ENCODE measurements at regions not wholly inside any gene's neighbourhood (a gene's known extent, or its start where the extent isn't known, plus 50 kb on each side); places are given as distances from the start of the nearest gene placed in this dataset.
"Not testable (repeated sequence)": the region's sequence is repeated elsewhere in the genome, so short reads cannot be mapped to it uniquely, and the experiment has no call there.

DNA sequence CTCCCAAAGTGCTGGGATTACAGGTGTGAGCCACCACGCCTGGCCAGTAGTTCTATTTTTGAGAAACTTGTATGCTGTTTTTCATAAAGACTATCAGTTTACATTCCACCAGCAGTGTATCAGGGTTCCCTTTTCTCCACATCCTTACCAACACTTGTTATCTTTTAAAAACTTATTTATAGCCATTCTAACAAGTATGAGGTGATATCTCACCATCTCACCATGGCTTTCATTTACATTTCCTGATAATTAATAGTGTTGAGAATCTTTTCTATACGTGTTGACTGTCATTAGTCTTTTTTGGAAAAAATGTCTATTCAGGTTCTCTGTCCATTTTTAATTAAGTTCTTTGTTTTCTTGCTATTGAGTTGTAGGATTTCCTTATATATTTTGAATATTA, 416.1 kb downstream of the NEBL start:
- Histone ChIP-seq H4K20me1 (ENCODE audit: control insufficient read depth, extremely low read depth, insufficient read depth, low read length) (no peaks in the 10 kb centered on the region), H3K27ac (ENCODE audit: control insufficient read depth, insufficient read depth, low read length) (no peak overlapping the region), H3K36me3 (ENCODE audit: control insufficient read depth in 2 of 2, extremely low read depth in 1 of 2, insufficient read depth in 2 of 2, low read length in 2 of 2) (no peaks in the 10 kb centered on the region), H3K4me2 (ENCODE audit: control insufficient read depth, extremely low read depth, insufficient read depth, low read depth, low read length) (no peak overlapping the region), H3K9ac (ENCODE audit: control insufficient read depth, extremely low read depth, insufficient read depth, low read length) (no peak overlapping the region), H3K27me3 (ENCODE audit: control insufficient read depth, extremely low read depth, insufficient read depth, low read length) (no peaks in the 10 kb centered on the region), H3K4me1 (ENCODE audit: control insufficient read depth, extremely low read depth, insufficient read depth, low read length) (no peaks in the 10 kb centered on the region), H3K9me3 (ENCODE audit: control insufficient read depth, low read depth, low read length) (no peaks in the 10 kb centered on the region), H3K4me3 (ENCODE audit: control insufficient read depth in 2 of 3, extremely low read depth in 1 of 3, insufficient read depth in 2 of 3, low read depth in 1 of 3, low read length in 3 of 3) (no peak overlapping the region), H3K9me1 (ENCODE audit: control insufficient read depth, extremely low read depth, insufficient read depth, low read length) (no peaks in the 10 kb centered on the region), H2AFZ (ENCODE audit: control insufficient read depth, low read length) (no peak overlapping the region), H3K79me2 (ENCODE audit: control insufficient read depth, insufficient read depth, low read length) (no peaks in the 10 kb centered on the region)
- no peak for FAIRE-seq
- dilution Hi-C loops (cut with MboI; ENCODE audit: extremely low pct_ligation_motif_present, low sequenced_read_pairs): no loop called here
- no peak for DNase-seq (ENCODE audit: low read depth, low spot score)
- TF ChIP-seq EZH2 (IDR thresholded peaks at IDR 0.05; ENCODE audit: low read length): no peak
- TF ChIP-seq, protein P1, sequence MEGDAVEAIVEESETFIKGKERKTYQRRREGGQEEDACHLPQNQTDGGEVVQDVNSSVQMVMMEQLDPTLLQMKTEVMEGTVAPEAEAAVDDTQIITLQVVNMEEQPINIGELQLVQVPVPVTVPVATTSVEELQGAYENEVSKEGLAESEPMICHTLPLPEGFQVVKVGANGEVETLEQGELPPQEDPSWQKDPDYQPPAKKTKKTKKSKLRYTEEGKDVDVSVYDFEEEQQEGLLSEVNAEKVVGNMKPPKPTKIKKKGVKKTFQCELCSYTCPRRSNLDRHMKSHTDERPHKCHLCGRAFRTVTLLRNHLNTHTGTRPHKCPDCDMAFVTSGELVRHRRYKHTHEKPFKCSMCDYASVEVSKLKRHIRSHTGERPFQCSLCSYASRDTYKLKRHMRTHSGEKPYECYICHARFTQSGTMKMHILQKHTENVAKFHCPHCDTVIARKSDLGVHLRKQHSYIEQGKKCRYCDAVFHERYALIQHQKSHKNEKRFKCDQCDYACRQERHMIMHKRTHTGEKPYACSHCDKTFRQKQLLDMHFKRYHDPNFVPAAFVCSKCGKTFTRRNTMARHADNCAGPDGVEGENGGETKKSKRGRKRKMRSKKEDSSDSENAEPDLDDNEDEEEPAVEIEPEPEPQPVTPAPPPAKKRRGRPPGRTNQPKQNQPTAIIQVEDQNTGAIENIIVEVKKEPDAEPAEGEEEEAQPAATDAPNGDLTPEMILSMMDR (optimal IDR thresholded peaks at IDR 0.05 in 1 of 3, IDR thresholded peaks at IDR 0.05 in 1 of 3, conservative IDR thresholded peaks at IDR 0.05 in 1 of 3; ENCODE audit: extremely low read depth in 1 of 3, insufficient read depth in 2 of 3, low read length in 3 of 3): no peak

DNA sequence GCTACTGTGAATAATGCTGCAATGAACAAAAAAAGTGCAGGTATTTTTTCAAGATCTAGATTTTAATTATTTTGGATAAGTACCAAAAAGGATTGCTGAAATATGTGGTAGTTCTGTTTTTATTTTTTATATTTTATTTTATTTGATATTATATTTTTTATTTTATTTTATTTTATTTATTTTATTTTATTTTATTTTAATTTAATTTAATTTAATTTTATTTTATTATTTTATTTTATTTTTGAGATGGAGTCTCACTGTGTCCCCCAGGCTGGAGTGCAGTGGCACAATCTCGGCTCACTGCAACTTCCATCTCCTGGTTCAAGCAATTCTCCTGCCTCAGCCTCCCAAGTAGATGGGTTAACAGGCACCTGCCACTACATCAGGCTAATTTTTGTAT, 416.5 kb downstream of the NEBL start:
- H3K4me1 ChIP-seq (ENCODE audit: control insufficient read depth, extremely low read depth, insufficient read depth, low read length); H3K36me3 ChIP-seq (ENCODE audit: control insufficient read depth in 2 of 2, extremely low read depth in 1 of 2, insufficient read depth in 2 of 2, low read length in 2 of 2); H3K4me2 ChIP-seq (ENCODE audit: control insufficient read depth, extremely low read depth, insufficient read depth, low read depth, low read length); dilution Hi-C loops (cut with MboI; ENCODE audit: extremely low pct_ligation_motif_present, low sequenced_read_pairs); H4K20me1 ChIP-seq (ENCODE audit: control insufficient read depth, extremely low read depth, insufficient read depth, low read length); H3K79me2 ChIP-seq (ENCODE audit: control insufficient read depth, insufficient read depth, low read length); H3K9me1 ChIP-seq (ENCODE audit: control insufficient read depth, extremely low read depth, insufficient read depth, low read length); H3K9ac ChIP-seq (ENCODE audit: control insufficient read depth, extremely low read depth, insufficient read depth, low read length); H3K4me3 ChIP-seq (ENCODE audit: control insufficient read depth in 2 of 3, extremely low read depth in 1 of 3, insufficient read depth in 2 of 3, low read depth in 1 of 3, low read length in 3 of 3); DNase-seq (ENCODE audit: low read depth, low spot score); FAIRE-seq; H3K27ac ChIP-seq (ENCODE audit: control insufficient read depth, insufficient read depth, low read length); H3K9me3 ChIP-seq (ENCODE audit: control insufficient read depth, low read depth, low read length); H3K27me3 ChIP-seq (ENCODE audit: control insufficient read depth, extremely low read depth, insufficient read depth, low read length); H2AFZ ChIP-seq (ENCODE audit: control insufficient read depth, low read length): not testable (repeated sequence)

DNA sequence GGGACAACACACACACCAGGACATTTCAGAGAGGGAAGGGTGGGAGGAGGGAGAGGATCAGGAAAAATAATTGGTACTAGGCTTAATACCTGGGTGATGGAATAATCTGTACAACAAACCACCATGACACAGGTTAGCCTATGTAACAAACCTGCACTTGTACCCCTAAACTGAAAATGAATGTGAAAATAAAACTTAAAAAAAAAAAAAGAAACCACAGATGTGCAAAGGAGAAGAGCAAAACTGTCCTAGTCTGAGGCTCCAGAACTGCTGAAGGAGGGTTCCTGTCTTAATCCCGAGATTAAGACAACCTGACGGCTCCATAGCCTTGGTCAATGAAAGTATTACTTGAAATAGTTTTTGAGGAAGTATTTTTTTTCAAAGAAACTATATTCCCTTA, 423.0 kb downstream of the NEBL start:
- dilution Hi-C loops (cut with MboI; ENCODE audit: extremely low pct_ligation_motif_present, low sequenced_read_pairs): no loop called here
- Histone ChIP-seq H3K36me3 (ENCODE audit: control insufficient read depth in 2 of 2, extremely low read depth in 1 of 2, insufficient read depth in 2 of 2, low read length in 2 of 2) (no peaks in the 10 kb centered on the region), H3K4me3 (ENCODE audit: control insufficient read depth in 2 of 3, extremely low read depth in 1 of 3, insufficient read depth in 2 of 3, low read depth in 1 of 3, low read length in 3 of 3) (no peak overlapping the region), H3K9me3 (ENCODE audit: control insufficient read depth, low read depth, low read length) (no peaks in the 10 kb centered on the region), H3K4me1 (ENCODE audit: control insufficient read depth, extremely low read depth, insufficient read depth, low read length) (no peaks in the 10 kb centered on the region), H4K20me1 (ENCODE audit: control insufficient read depth, extremely low read depth, insufficient read depth, low read length) (no peaks in the 10 kb centered on the region), H3K9me1 (ENCODE audit: control insufficient read depth, extremely low read depth, insufficient read depth, low read length) (no peaks in the 10 kb centered on the region), H3K9ac (ENCODE audit: control insufficient read depth, extremely low read depth, insufficient read depth, low read length) (no peak overlapping the region), H2AFZ (ENCODE audit: control insufficient read depth, low read length) (no peak overlapping the region), H3K4me2 (ENCODE audit: control insufficient read depth, extremely low read depth, insufficient read depth, low read depth, low read length) (no peak overlapping the region), H3K27ac (ENCODE audit: control insufficient read depth, insufficient read depth, low read length) (no peak overlapping the region), H3K27me3 (ENCODE audit: control insufficient read depth, extremely low read depth, insufficient read depth, low read length) (no peaks in the 10 kb centered on the region), H3K79me2 (ENCODE audit: control insufficient read depth, insufficient read depth, low read length) (no peaks in the 10 kb centered on the region)
- DNase-seq (ENCODE audit: low read depth, low spot score) (no peak), FAIRE-seq (no peak)
- TF ChIP-seq EZH2 (IDR thresholded peaks at IDR 0.05; ENCODE audit: low read length): no peak
- TF ChIP-seq, protein P1 (optimal IDR thresholded peaks at IDR 0.05 in 1 of 3, IDR thresholded peaks at IDR 0.05 in 1 of 3, conservative IDR thresholded peaks at IDR 0.05 in 1 of 3; ENCODE audit: extremely low read depth in 1 of 3, insufficient read depth in 2 of 3, low read length in 3 of 3): no peak

Measured in keratinocyte (primary cell).